Stimulated activated CD4-positive, alpha-beta T cell treated with anti-CD3 and anti-CD28 coated beads, Interleukin-1b, Interleukin-23, amount 100 ng/mL, for 48 hours (primary cell): ENCODE measurements at regions not wholly inside any gene's neighbourhood (a gene's known extent, or its start where the extent isn't known, plus 50 kb on each side); places are given as distances from the start of the nearest gene placed in this dataset.

Experiments used
- DNase-seq: peaks from one replicate; pipeline ENCODE4 v3.0.0-alpha.2; 2020

GRCh38 chr2:147647816-147648215 is 197.0 kb upstream of the ACVR2A start:
- no peak for DNase-seq

- no peak for DNase-seq
Observed at GRCh38 chr2:147646818-147647468, 197.9 kb upstream of the ACVR2A start.

- DNase-seq, result no peak
Observed at GRCh38 chr2:147644491-147644890, 200.3 kb upstream of the ACVR2A start.

GRCh38 chr2:147642765-147643164 is 202.1 kb upstream of the ACVR2A start:
- no peak for DNase-seq

- no peak for DNase-seq
Observed at GRCh38 chr2:147641651-147642050, 203.2 kb upstream of the ACVR2A start.

GRCh38 chr2:147639891-147640290 is 204.9 kb upstream of the ACVR2A start:
- DNase-seq, result no peak

- DNase-seq, result no peak
Observed at GRCh38 chr2:147639386-147639785, 205.4 kb upstream of the ACVR2A start.

GRCh38 chr2:147636886-147637285 is 207.9 kb upstream of the ACVR2A start:
- DNase-seq, result no peak

- no peak for DNase-seq
Observed at GRCh38 chr2:147636238-147636882, 208.5 kb upstream of the ACVR2A start.

GRCh38 chr2:147634826-147635225 is 210.0 kb upstream of the ACVR2A start:
- DNase-seq, result no peak

GRCh38 chr2:147632198-147632597 is 212.6 kb upstream of the ACVR2A start:
- no peak for DNase-seq

GRCh38 chr2:147631294-147631693 is 213.5 kb upstream of the ACVR2A start:
- no peak for DNase-seq

- peak; percentile 28 for DNase-seq
Observed at GRCh38 chr2:147630585-147630984, 214.2 kb upstream of the ACVR2A start.

- no peak for DNase-seq
Observed at GRCh38 chr2:147628971-147629421, 215.8 kb upstream of the ACVR2A start.

GRCh38 chr2:147623328-147623727 is 221.5 kb upstream of the ACVR2A start:
- DNase-seq, result peak; percentile 8

- no peak for DNase-seq
Observed at GRCh38 chr2:147621656-147622197, 223.1 kb upstream of the ACVR2A start.

- no peak for DNase-seq
Observed at GRCh38 chr2:147619808-147620207, 225.0 kb upstream of the ACVR2A start.

- DNase-seq, result no peak
Observed at GRCh38 chr2:147615726-147616125, 229.1 kb upstream of the ACVR2A start.

- no peak for DNase-seq
Observed at GRCh38 chr2:147614979-147615470, 229.8 kb upstream of the ACVR2A start.

GRCh38 chr2:147614471-147614870 is 230.4 kb upstream of the ACVR2A start:
- no peak for DNase-seq

- DNase-seq, result no peak
Observed at GRCh38 chr2:147610496-147611040, 234.3 kb upstream of the ACVR2A start.

- no peak for DNase-seq
Observed at GRCh38 chr2:147609301-147609700, 235.5 kb upstream of the ACVR2A start.

GRCh38 chr2:147607379-147607778 is 237.4 kb upstream of the ACVR2A start:
- DNase-seq, result no peak

- no peak for DNase-seq
Observed at GRCh38 chr2:147603876-147604275, 241.0 kb upstream of the ACVR2A start.
